VCaP (cell line): ENCODE measurements at regions not wholly inside any gene's neighbourhood (a gene's known extent, or its start where the extent isn't known, plus 50 kb on each side); places are given as distances from the start of the nearest gene placed in this dataset.

ENCODE experiments used
- H3K27ac ChIP-seq: fragments of 450-650 bp; 2 replicates; pipeline ENCODE4 v1.5.1; 2017
- TF ChIP-seq, protein P1 (sequence below): fragments of 450-650 bp; conservative IDR thresholded peaks from 2 replicates; pipeline ENCODE4 v1.5.1; 2017; ENCODE audit warnings: mild to moderate bottlenecking, moderate library complexity

DNA sequence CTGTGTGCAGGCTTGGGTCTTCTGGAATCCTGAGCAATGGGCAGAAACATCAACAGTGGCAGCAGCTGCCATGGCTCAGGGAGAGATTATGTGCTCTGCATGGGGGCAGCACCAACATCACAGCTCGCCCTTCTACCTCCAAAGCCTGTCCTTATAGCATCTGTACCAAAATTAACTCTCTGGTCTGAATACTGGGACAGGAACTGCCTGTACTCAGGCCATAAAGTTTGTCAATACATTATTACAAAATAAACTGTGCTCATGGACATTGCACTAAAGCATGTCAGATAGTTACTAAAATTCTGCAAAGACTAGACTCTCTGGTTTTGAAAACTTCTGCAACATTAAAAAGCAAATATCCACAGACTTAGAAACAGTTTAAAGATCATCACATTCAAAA, 91.6 kb downstream of the ZC3H11B start:
- TF ChIP-seq, protein P1, sequence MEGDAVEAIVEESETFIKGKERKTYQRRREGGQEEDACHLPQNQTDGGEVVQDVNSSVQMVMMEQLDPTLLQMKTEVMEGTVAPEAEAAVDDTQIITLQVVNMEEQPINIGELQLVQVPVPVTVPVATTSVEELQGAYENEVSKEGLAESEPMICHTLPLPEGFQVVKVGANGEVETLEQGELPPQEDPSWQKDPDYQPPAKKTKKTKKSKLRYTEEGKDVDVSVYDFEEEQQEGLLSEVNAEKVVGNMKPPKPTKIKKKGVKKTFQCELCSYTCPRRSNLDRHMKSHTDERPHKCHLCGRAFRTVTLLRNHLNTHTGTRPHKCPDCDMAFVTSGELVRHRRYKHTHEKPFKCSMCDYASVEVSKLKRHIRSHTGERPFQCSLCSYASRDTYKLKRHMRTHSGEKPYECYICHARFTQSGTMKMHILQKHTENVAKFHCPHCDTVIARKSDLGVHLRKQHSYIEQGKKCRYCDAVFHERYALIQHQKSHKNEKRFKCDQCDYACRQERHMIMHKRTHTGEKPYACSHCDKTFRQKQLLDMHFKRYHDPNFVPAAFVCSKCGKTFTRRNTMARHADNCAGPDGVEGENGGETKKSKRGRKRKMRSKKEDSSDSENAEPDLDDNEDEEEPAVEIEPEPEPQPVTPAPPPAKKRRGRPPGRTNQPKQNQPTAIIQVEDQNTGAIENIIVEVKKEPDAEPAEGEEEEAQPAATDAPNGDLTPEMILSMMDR = no peak
- H3K27ac ChIP-seq = no peak overlapping the region

DNA sequence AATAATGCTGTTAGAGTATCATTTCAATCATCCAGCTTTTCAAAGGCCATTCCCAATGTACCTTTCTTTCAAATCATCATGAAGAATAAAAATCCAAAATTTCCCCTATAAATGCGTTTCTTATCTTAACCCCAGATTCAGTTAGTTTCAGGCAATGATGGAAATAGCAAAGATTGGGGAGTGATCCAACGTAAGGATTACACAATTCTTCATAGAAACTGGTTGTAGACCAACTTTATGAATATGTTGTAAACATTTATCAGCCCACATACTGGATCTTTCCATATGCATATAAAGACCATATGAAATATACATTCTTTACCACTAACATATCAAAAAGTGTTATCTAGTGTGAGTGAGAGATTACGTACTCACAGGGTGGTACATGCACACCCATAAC, 92.7 kb downstream of the ZC3H11B start:
- no peak overlapping the region for H3K27ac ChIP-seq
- TF ChIP-seq, protein P1 = no peak

DNA sequence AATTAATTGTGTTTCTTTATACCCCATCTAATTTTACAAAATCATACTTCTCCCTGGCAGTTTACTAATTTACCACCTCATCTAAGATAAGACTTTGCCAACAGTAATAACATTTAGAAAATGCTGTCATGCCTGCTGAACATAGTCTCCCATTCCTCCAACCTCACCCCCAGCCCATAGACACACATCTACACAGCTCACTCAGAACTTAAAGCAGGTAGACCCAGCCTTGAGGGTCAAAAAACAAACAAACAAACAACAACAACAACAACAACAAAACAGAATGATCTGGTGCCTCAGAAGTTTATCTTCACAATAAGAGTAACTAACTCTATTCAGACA, 94.0 kb downstream of the ZC3H11B start:
- H3K27ac ChIP-seq = no peak overlapping the region
- TF ChIP-seq, protein P1 = no peak

DNA sequence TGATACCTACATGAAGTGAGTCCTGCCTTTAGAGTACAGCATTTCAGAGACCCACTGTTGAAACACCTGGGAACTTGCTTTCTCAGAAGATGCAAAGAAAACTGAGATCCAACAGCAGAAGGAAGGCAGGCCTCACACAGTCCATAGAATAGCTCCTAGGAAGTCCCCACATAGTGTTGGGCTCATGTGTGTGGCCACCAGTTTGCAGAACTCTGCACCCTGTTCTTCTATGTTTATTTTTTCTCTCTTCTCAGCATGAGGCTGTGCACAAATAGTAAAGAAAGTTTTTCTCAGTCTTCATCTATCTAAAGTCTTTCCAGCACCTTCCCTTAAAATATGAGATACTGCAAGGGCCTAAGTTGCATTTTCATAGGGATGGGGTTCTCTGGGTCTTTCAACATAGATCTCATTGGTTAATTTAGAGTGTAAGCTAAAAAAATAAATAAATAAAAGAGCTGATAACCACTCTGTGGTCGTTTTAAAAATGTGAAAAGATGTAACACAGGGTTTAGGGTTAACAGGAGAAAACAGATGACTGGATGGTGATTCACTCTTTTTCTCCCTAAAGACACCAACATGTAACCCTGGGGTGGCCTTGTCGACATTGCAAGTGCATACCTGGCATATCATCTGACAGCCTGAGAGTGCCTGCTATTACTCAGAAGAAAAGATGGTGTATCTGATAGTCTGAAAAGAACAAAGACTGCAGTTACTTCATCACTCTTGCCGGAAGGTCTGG, 94.6 kb downstream of the ZC3H11B start:
- TF ChIP-seq, protein P1 = no peak
- H3K27ac ChIP-seq = no peak overlapping the region

DNA sequence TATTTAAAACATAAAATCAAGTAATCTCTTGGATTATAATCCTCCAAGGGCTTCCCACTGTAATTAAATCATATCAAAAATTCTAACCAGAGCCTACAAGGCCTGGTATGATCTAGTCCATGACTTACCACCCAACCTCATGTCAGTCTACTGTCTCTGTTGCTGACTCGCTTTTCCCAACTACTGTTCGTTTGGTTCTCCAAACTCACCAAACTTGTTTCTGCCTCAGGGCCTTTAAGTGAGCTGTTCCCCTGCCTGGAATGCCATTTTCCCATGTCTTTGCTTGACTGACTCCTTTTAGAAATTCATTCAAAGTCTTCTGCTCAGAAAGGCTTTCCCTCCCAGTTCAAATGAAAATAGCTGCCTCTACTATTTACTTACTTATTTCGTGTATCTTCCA, 95.9 kb downstream of the ZC3H11B start:
- TF ChIP-seq, protein P1 = no peak
- H3K27ac ChIP-seq = no peak overlapping the region

DNA sequence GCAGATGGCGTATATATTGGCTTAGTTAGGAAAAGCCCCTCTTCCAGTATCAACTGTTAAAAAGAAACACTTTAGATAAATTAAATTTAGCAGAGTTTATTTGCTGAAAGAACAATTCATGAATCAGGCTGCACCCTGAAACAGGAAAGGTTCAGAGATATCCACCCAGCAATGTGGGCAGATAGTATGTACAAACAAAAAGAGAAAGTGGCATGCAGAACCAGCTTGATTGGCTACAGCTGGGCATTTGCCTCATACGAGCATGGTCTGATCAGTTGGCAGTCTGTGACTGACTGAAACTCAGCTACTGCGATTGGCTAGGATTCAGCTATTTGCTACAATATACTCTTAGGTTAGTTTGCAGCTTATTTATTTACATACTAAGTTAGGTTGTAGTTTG, 98.2 kb downstream of the ZC3H11B start:
- H3K27ac ChIP-seq = no peak overlapping the region
- TF ChIP-seq, protein P1 = no peak

DNA sequence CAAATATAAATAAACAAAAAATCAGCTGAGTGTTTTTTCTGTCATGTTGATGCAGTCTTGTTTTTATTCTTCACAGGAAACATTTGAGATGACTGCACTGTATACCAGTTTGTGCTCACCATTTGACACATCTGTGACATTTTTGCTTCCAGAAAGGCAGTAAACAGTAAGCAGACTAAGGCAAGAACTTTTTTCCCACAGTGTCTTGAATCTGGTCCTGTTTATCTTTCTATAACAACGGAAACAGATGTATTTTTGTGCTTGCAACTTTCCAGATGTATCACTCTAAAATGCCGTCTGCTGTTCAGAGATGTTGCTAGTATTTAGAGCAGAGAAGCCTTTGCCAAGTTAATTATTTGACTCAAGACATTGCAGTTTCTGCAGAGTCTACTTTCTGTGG, 105.5 kb downstream of the ZC3H11B start:
- TF ChIP-seq, protein P1 = no peak
- no peak overlapping the region for H3K27ac ChIP-seq
